Muscle layer of duodenum (tissue), 2 donors: ENCODE measurements at regions not wholly inside any gene's neighbourhood (a gene's known extent, or its start where the extent isn't known, plus 50 kb on each side); places are given as distances from the start of the nearest gene placed in this dataset.

Experiments used
- H3K27ac ChIP-seq: one replicate; pipeline ENCODE4 v1.7.0; 2013; ENCODE audit warnings: mild to moderate bottlenecking, low read length
- H3K27me3 ChIP-seq: one replicate; pipeline ENCODE4 v1.7.0; 2013; ENCODE audit warnings: low read depth, mild to moderate bottlenecking, control low read depth, low read length
- H3K36me3 ChIP-seq, 2 donors: one replicate each; pipeline ENCODE4 v1.7.0; 2013; ENCODE audit warnings: low read length in 2 of 2, control low read depth in 1 of 2, mild to moderate bottlenecking in 1 of 2; ENCODE audit not compliant: insufficient read depth in 2 of 2, control insufficient read depth in 1 of 2
- H3K4me1 ChIP-seq, 2 donors: one replicate each; pipeline ENCODE4 v1.7.0; 2013; ENCODE audit warnings: low read length in 2 of 2, mild to moderate bottlenecking in 2 of 2, control low read depth in 1 of 2, moderate library complexity in 1 of 2; ENCODE audit not compliant: insufficient read depth in 2 of 2, control insufficient read depth in 1 of 2
- H3K4me3 ChIP-seq, 2 donors: one replicate each; pipeline ENCODE4 v1.7.0; 2013; ENCODE audit warnings: low read length in 2 of 2, low read depth in 1 of 2, mild to moderate bottlenecking in 1 of 2
- H3K9me3 ChIP-seq, 2 donors: one replicate each; pipeline ENCODE4 v1.7.0; 2013; ENCODE audit warnings: low read length in 2 of 2, control low read depth in 1 of 2, mild to moderate bottlenecking in 1 of 2; ENCODE audit not compliant: control insufficient read depth in 1 of 2
- donor health status: healthy.

DNA sequence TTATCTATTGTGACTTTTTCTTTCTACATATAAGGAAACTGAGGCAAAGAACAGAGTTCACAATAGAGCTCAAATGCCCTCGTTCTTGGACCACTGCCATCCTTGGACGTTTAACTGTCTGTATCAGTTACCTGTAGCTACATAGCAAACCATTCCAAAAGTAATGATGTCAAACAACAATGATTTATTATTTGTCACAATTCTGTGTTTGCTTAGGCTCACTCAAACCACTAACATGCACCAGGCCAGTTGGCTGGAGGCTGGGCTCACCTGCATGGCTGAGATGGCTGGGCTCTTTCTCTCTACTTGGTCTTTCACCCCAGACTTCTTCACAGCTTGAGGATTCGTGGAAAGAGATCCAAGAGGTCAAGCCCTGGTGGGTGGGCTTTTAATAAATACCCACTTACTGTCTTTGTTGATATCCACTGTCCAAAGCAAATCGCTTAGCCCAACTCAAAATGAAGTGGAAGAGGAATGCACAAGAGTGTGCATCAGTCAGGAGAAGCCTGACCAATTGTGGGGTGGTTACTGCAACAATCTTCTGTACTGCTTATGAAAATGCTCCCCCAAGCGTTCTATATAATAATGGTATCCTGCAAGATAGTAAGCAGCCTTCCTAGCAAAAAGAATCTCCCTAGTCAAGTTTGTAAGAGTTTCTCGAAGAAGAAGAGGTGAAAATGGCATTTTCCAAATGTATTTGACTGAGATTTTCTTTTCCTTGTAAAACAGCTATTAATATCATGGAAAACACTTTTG lies 163.5 kb upstream of the NT5C1B start:
- peaks cover 0 to 9% of the 10 kb centered on the region in 2 donors for H3K4me1 ChIP-seq
- no peaks in the 10 kb centered on the region for H3K27me3 ChIP-seq
- no peak overlapping the region for H3K27ac ChIP-seq
- no peak overlapping the region for H3K4me3 ChIP-seq
- H3K36me3 ChIP-seq, result no peaks in the 10 kb centered on the region
- no peaks in the 10 kb centered on the region for H3K9me3 ChIP-seq

DNA sequence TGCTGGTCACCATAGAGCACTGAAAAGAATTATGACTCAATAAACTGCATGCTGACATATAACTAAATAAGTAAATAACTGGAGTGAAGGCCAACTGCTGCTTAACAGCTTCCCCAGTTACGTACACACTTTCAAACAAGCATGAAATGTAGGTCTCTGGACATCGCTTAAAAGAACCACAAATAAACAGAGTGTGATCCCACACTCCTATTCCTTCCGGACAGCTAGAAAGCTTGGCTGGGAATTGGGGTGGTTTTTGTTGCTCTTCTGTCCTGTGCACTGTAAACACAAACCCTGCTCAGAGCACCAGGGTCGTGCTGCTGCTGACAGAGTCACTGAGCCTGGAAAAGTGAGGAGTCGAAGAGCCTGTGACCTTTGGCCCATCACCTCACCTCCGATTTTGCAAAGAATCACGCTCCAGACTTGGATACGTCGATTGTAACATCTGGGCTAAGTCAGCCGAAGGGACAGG lies 162.7 kb upstream of the NT5C1B start:
- Histone ChIP-seq H3K9me3 (no peaks in the 10 kb centered on the region), H3K4me1 (peaks cover 0 to 9% of the 10 kb centered on the region in 2 donors), H3K27ac (no peak overlapping the region), H3K36me3 (no peaks in the 10 kb centered on the region), H3K27me3 (no peaks in the 10 kb centered on the region), H3K4me3 (no peak overlapping the region)

DNA sequence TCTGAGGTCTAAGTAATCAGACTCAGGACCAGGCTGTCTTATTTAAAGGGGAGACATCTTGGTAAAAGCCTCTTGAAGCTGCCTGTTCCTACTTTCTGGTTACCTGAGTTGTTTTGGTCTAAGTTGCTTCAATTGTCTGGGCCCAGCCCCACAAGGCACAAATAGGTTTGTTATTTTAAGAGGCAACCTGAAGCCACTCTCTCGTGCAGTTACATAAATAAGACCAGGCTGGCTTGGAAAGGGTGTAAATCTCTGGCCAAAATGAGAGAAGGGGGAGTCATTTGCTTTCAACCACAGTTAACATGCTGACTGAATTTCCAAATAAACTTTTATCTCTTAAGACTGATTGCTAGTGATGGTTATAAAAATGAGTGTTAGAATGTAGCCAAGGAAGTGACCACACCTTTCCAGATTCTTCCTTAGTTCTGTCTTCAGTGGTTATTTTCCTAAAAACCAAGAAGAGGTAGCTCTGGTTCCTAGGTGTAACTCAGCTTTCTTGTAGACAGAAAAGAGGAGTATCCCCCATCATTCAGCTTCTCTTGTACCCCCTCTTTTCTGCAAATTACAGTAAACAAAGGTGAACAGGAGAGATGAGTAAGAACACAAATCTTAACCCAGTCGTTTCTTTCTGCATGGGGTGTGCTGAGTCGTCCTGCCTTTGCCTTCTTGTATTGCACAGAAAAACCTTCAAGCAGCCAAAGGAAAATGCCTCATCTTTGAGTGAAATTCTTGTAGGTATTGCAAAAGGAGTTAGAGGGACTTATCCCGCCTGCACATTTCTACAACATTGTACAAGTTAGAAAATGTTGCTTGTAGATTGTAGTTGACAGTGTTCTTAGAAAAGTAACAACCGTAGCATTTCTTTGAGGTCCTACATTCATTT lies 161.5 kb upstream of the NT5C1B start:
- H3K4me3 ChIP-seq, result no peak overlapping the region
- no peaks in the 10 kb centered on the region for H3K27me3 ChIP-seq
- H3K36me3 ChIP-seq, result no peaks in the 10 kb centered on the region
- peaks cover 0 to 9% of the 10 kb centered on the region in 2 donors for H3K4me1 ChIP-seq
- no peaks in the 10 kb centered on the region for H3K9me3 ChIP-seq
- H3K27ac ChIP-seq, result no peak overlapping the region

DNA sequence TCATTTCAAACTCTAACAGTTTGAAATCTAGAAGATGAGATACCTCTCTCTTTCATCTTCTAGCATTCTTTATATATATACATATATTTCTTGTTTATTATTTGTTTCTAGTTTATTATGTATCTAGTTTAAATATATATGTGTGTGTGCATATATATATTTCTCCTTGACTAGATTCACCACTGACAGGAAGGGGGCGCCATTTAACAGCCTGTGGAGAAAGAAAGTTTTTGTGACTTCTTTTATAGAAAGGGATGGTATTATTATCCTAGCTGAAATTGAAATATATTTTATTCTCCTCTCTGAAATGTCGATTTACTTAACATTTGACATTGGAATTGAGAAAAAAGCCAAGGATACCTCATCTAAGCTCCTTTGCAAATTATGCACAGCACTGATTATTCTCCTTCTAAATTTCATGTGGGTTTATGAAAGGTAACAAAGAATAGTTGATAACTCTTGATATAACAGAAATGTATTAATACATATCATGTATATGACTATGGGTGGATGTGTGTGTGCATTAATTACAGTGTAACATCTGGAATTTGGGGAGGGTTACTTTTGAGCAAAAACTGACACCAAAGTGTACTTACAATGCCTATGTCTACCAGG lies 160.7 kb upstream of the NT5C1B start:
- no peaks in the 10 kb centered on the region for H3K27me3 ChIP-seq
- H3K27ac ChIP-seq, result no peak overlapping the region
- H3K9me3 ChIP-seq, result no peaks in the 10 kb centered on the region
- H3K36me3 ChIP-seq, result no peaks in the 10 kb centered on the region
- no peak overlapping the region for H3K4me3 ChIP-seq
- H3K4me1 ChIP-seq, result peaks cover 0 to 9% of the 10 kb centered on the region in 2 donors

DNA sequence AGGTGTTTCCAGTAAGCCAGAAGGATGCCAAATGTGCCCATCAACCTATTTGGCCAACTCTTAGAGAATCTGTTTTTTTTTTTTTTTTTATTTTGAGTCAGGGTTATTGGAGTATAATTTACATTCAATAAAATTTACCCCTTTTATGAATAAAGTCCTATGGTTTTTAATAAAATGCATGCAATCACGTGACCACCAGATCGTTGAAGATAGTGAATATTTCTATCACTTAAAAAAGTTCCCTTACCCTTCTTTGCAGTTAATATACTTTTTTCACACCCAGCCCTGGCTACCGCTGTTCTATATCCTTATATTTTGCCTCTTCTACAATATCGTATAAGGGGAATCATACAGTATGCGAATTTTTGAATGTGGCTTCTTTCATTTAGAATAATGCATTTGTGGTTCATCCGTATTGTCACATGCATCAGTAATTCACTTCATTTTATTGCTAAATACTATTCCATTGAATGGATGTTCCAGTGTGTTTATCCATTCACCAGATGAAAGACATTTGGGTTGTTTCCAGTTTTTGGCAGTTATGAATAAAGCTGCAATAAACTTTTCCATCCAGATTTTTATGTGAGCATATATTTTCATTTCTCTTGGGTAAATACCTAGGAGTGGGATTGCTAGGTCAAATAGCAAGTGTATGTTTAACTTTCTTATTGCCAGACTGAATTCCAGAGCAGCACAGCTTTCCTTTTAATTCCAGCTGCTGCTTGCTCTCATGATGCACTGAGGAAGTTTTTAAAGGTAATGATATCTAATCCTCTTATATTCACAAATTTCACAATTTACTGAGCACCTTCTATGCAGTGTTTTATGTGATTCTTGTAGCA lies 156.3 kb upstream of the NT5C1B start:
- no peaks in the 10 kb centered on the region for H3K36me3 ChIP-seq
- no peaks in the 10 kb centered on the region for H3K9me3 ChIP-seq
- no peak overlapping the region for H3K4me3 ChIP-seq
- H3K4me1 ChIP-seq, result peaks cover 0 to 6% of the 10 kb centered on the region in 2 donors
- H3K27ac ChIP-seq, result no peak overlapping the region
- H3K27me3 ChIP-seq, result no peaks in the 10 kb centered on the region

DNA sequence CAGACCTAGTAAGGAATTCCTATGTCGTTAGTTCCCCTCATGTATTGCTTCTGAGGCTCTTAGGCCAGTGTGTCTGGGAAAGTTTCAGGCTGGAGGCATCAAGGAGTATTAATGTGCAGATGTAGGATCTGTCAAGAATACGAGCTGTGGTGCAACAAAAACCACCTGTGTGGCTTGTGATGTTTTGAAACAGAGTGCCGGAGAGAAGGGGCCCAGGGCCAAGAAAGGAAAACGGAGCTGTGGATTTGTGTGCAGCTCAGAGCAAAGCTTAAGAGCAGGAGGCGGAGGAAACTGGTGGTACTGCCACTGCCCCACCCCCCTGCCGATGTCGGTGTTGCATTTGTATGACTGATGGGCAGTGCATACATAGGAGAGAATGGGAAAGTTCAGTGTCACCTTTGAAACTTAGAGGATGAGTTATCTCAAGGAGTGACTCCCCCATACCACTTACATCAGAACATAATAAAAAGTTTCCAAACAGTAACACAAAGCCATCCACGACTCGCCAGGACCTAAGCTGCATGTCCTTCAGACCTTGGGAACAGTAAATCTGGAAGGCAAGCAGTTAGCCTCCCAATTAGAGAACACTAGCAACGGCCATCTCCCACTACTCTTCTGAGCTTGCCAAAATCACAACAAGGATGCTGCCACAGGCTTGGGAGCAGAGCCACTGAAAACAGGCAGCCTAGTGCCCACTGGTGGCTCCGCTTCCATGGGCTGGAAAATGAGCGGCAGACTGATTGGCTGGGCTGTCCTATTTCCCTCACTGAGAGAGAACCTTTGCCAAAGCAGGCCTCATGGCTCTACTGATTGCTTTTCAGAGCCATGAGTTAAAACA lies 152.7 kb upstream of the NT5C1B start:
- Histone ChIP-seq H3K4me1 (peaks cover 0 to 6% of the 10 kb centered on the region in 2 donors), H3K36me3 (no peaks in the 10 kb centered on the region), H3K27ac (no peak overlapping the region), H3K27me3 (no peaks in the 10 kb centered on the region), H3K4me3 (no peak overlapping the region), H3K9me3 (no peaks in the 10 kb centered on the region)

DNA sequence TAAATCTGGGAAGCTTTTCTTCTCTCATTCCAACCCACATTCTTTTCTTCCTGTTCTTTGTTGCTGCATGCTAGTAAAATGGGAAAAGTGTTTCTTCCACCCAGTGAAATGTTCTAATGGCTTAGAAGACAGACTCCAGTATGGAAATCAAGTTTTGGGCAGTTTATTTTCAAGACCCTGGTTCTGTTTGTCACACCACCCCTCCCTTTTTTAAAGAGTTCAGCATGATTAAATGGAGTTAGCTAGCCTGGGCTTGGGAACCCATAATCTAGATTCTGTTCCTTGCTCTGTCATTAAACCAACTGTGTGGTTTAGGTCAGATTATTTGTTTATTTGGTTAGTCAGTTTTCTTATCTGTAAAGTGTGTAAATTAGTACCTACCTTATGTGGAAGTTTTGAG lies 151.8 kb upstream of the NT5C1B start:
- no peaks in the 10 kb centered on the region for H3K27me3 ChIP-seq
- H3K36me3 ChIP-seq, result no peaks in the 10 kb centered on the region
- H3K4me1 ChIP-seq, result peaks cover 0 to 6% of the 10 kb centered on the region in 2 donors
- no peak overlapping the region for H3K27ac ChIP-seq
- H3K4me3 ChIP-seq, result no peak overlapping the region
- no peaks in the 10 kb centered on the region for H3K9me3 ChIP-seq

DNA sequence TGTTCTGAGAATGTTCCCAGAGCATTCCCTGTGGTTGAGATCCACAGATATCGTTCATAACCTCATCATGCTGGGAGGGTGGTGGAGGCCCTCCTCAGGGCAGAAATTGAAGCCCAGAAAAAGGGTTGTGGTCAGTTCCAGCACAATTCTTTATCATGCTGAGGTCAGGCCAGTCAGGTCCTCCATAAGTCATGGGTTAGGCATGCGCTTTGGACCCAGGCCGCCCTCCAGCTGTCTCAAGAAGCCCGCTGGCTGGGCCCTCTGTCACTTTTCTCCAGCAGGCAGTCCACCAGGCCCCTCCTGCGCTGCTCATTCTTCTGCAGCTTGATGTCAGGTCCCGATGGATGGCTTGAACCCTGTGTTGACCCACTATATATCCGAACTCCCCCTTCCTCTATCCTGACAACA lies 151.1 kb upstream of the NT5C1B start:
- Histone ChIP-seq H3K4me3 (no peak overlapping the region), H3K27ac (no peak overlapping the region)

DNA sequence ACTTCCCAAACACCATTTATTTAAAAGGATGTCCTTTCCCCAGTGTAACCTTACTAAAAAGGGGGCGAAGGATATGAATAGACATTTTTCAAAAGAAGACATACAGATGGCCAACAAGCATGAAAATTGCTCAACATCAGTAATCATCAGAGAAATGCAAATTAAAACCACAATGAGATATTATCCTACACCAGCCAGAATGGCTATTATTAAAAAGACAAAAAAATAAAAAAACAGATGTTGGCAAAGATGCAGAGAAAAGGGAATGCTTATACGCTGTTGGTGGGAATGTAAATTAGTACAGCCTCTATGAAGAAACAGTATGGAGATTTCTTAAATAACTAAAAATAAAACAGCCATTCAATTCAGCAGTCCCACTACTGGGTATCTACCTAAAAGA lies 142.3 kb upstream of the NT5C1B start:
- H3K4me3 ChIP-seq, result no peak overlapping the region
- H3K4me1 ChIP-seq, result no peaks in the 10 kb centered on the region
- H3K27me3 ChIP-seq, result no peaks in the 10 kb centered on the region
- peaks cover 0 to 2% of the 10 kb centered on the region in 2 donors for H3K9me3 ChIP-seq
- H3K27ac ChIP-seq, result no peak overlapping the region
- no peaks in the 10 kb centered on the region for H3K36me3 ChIP-seq

More for the DNA sequence above, 151.1 kb upstream of the NT5C1B start:
- no peaks in the 10 kb centered on the region for H3K27me3 ChIP-seq
- no peaks in the 10 kb centered on the region for H3K36me3 ChIP-seq
- no peaks in the 10 kb centered on the region for H3K9me3 ChIP-seq
- H3K4me1 ChIP-seq, result peaks cover 0 to 6% of the 10 kb centered on the region in 2 donors
